Ascending aorta (tissue), 2 donors: ENCODE measurements at regions not wholly inside any gene's neighbourhood (a gene's known extent, or its start where the extent isn't known, plus 50 kb on each side); places are given as distances from the start of the nearest gene placed in this dataset.

Experiments
- DNase-seq, 2 donors: peaks; one replicate each; pipeline ENCODE4 v3.0.0-alpha.2; 2019; ENCODE audit warnings: low spot score in 2 of 2
- H3K27ac ChIP-seq, 2 donors: fragments of 200-600 bp; sonication (generic); one replicate each; pipeline ENCODE4 v1.5.1; 2016 to 2017; ENCODE audit warnings: mild to moderate bottlenecking in 1 of 2
- H3K27me3 ChIP-seq: fragments of 200-600 bp; sonication (generic); one replicate; pipeline ENCODE4 v1.5.1; 2017
- H3K36me3 ChIP-seq, 2 donors: fragments of 200-600 bp; sonication (generic); one replicate each; pipeline ENCODE4 v1.5.1; 2016
- H3K4me1 ChIP-seq, 2 donors: fragments of 200-600 bp; sonication (generic); one replicate each; pipeline ENCODE4 v1.5.1; 2016 to 2017; ENCODE audit warnings: mild to moderate bottlenecking in 1 of 2
- H3K4me3 ChIP-seq, 2 donors: fragments of 200-600 bp; sonication (generic); one replicate each; pipeline ENCODE4 v1.5.1; 2016 to 2017; ENCODE audit warnings: mild to moderate bottlenecking in 1 of 2
- H3K9me3 ChIP-seq, 2 donors: fragments of 200-600 bp; sonication (generic); one replicate each; pipeline ENCODE4 v1.5.1; 2016
- intact Hi-C: fragments of 100-400 bp; cut with DNase I; formaldehyde crosslinking; loops from one replicate; pipeline ENCODE4 v1.15.1; 2023
- TF ChIP-seq, protein P1 (sequence below), 3 experiments: fragments of 200-600 bp in 2 of 3; fragments of 450-650 bp in 1 of 3; sonication (generic) in 2 of 3; IDR thresholded peaks; one replicate each; pipeline ENCODE4 v1.5.1; 2016 to 2019; ENCODE audit warnings: antibody characterized with exemption in 3 of 3, mild to moderate bottlenecking in 1 of 3, moderate library complexity in 1 of 3

- Histone ChIP-seq H3K27ac (no peak overlapping the region), H3K36me3 (no peaks in the 10 kb centered on the region), H3K9me3 (no peaks in the 10 kb centered on the region), H3K4me3 (no peak overlapping the region), H3K4me1 (peaks cover 0 to 7% of the 10 kb centered on the region in 2 donors), H3K27me3 (no peaks in the 10 kb centered on the region)
- intact Hi-C loops: no loop called here
- TF ChIP-seq, protein P1, sequence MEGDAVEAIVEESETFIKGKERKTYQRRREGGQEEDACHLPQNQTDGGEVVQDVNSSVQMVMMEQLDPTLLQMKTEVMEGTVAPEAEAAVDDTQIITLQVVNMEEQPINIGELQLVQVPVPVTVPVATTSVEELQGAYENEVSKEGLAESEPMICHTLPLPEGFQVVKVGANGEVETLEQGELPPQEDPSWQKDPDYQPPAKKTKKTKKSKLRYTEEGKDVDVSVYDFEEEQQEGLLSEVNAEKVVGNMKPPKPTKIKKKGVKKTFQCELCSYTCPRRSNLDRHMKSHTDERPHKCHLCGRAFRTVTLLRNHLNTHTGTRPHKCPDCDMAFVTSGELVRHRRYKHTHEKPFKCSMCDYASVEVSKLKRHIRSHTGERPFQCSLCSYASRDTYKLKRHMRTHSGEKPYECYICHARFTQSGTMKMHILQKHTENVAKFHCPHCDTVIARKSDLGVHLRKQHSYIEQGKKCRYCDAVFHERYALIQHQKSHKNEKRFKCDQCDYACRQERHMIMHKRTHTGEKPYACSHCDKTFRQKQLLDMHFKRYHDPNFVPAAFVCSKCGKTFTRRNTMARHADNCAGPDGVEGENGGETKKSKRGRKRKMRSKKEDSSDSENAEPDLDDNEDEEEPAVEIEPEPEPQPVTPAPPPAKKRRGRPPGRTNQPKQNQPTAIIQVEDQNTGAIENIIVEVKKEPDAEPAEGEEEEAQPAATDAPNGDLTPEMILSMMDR (IDR thresholded peaks at IDR 0.05): no peak
- no peak for DNase-seq
These were observed 345.7 kb downstream of the CNTN3 start for GRCh38 chr3:74268753-74269152.

DNA sequence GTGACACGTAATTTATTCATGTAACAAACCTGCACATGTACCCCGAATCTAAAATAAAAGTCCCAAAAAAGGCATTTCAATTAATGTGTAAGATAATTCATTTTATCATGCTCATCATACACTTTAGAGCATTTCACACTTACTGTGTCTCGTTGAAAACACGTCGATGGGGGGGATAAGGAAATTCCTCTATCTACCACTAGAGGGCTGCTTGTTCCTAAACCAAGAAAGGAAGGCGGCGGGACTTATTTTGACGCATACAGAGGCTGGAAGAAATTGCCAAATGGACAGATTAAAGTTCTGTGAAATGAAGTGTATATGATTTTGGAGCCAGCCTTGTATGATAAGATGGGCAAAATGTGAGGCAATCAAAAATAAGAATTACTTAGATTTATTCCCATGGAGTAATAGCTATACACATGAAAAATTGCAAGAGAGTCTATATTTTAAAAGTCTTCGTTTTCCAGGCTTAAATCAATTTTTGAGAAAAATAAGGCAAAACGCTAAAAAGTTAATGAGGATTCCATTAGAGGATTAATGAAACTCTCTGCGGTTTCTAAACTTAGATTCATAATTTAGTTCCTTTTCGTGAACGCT is 346.8 kb downstream of the CNTN3 start:
- no peak overlapping the region for H3K27ac ChIP-seq
- H3K9me3 ChIP-seq: no peaks in the 10 kb centered on the region
- intact Hi-C loops: loop anchor here (2.0 kb wide), 1 partner anchor 363 kb away; no protein-coding TSS in a partner anchor
- no peaks in the 10 kb centered on the region for H3K27me3 ChIP-seq
- H3K36me3 ChIP-seq: no peaks in the 10 kb centered on the region
- DNase-seq: peak in 1 of 2 donors; percentile 64
- TF ChIP-seq, protein P1 (IDR thresholded peaks at IDR 0.05): peak; percentile 34 to 82 (median 73)
- H3K4me3 ChIP-seq: no peak overlapping the region
- peaks cover 0 to 5% of the 10 kb centered on the region in 2 donors for H3K4me1 ChIP-seq

DNA sequence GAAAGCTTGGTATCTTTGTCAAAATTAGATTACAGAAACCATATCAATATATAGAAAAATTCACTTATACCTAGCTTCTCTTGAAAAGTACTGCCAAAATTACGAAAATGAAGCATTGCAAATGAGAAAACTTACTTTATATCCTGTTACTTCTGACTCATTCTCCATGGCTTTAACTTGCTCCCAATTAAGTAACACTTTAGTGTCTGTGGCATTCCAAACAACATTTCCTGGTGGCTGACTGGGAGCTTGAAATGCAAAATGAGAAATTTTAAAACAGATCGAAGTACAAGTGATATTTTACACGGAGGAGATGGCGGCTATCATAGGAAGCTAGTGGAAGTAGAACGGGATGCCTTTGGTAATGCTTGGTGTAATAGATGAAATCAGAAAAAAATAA is 347.3 kb downstream of the CNTN3 start:
- H3K9me3 ChIP-seq: no peaks in the 10 kb centered on the region
- TF ChIP-seq, protein P1 (IDR thresholded peaks at IDR 0.05): no peak
- no peak overlapping the region for H3K27ac ChIP-seq
- DNase-seq: no peak
- no peak overlapping the region for H3K4me3 ChIP-seq
- no peaks in the 10 kb centered on the region for H3K36me3 ChIP-seq
- intact Hi-C loops: loop anchor here (2.0 kb wide), 1 partner anchor 364 kb away; no protein-coding TSS in a partner anchor
- no peaks in the 10 kb centered on the region for H3K27me3 ChIP-seq
- H3K4me1 ChIP-seq: peaks cover 0 to 5% of the 10 kb centered on the region in 2 donors

DNA sequence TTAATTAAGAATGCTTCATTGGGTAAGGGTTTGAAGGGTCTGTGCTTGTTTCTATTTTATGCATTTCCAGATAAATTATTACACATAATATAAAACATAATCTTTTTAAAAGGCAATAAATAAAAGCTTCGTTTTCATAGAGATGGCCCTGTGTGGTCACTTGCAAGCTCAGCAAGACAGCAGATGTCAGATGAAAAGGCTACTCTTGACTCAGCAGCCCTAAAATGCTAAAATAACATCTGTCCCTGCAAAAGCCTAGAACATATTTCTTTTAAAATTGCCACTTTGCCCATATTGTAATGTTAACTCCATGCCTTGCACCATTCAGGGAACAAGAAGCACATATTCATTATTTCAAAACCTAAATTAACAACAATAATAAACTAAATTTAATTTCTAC is 349.4 kb downstream of the CNTN3 start:
- no peak for DNase-seq
- Histone ChIP-seq H3K27ac (no peak overlapping the region), H3K4me3 (no peak overlapping the region), H3K9me3 (no peaks in the 10 kb centered on the region), H3K4me1 (peaks cover 0 to 5% of the 10 kb centered on the region in 2 donors), H3K27me3 (no peaks in the 10 kb centered on the region), H3K36me3 (no peaks in the 10 kb centered on the region)
- TF ChIP-seq, protein P1 (IDR thresholded peaks at IDR 0.05): no peak
- intact Hi-C loops: no loop called here

GRCh38 chr3:74263031-74263430 is 351.4 kb downstream of the CNTN3 start:
- DNase-seq: no peak
- Histone ChIP-seq H3K27ac (no peak overlapping the region), H3K9me3 (no peaks in the 10 kb centered on the region), H3K36me3 (no peaks in the 10 kb centered on the region), H3K4me1 (no peaks in the 10 kb centered on the region), H3K27me3 (no peaks in the 10 kb centered on the region), H3K4me3 (no peak overlapping the region)
- intact Hi-C loops: no loop called here
- TF ChIP-seq, protein P1 (IDR thresholded peaks at IDR 0.05): no peak

GRCh38 chr3:74233091-74233490 is 381.4 kb downstream of the CNTN3 start:
- no peak overlapping the region for H3K27ac ChIP-seq
- intact Hi-C loops: no loop called here

More at GRCh38 chr3:74233091-74233490, 381.4 kb downstream of the CNTN3 start:
- TF ChIP-seq, protein P1 (IDR thresholded peaks at IDR 0.05): no peak
- no peak for DNase-seq
- no peaks in the 10 kb centered on the region for H3K36me3 ChIP-seq
- no peak overlapping the region for H3K4me3 ChIP-seq
- H3K27me3 ChIP-seq: no peaks in the 10 kb centered on the region
- H3K9me3 ChIP-seq: no peaks in the 10 kb centered on the region
- H3K4me1 ChIP-seq: no peaks in the 10 kb centered on the region
